ENCODE measurements at regions not wholly inside any gene's neighbourhood (a gene's known extent, or its start where the extent isn't known, plus 50 kb on each side); places are given as distances from the start of the nearest gene placed in this dataset.
"Not testable (repeated sequence)": the region's sequence is repeated elsewhere in the genome, so short reads cannot be mapped to it uniquely, and the experiment has no call there.

DNA sequence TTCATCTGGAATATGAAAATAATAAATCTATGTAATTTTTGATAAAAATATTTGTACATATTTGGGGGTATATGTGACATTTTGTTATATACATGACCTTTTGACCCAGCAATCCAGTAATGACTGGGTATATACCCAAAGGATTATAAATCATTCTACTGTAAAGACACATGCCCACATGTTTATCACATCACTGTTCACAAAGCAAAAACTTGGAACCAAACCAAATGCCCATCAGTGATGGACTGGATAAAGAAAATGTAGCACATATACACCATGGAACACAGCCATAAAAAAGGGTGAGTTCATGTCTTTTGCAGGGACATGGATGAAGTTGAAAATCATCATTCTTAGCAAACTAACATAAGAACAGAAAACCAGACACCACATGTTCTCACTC is 472.1 kb upstream of the DDX18 start:
- no peak for DNase-seq

- no peak for DNase-seq
These were observed 464.8 kb upstream of the DDX18 start for GRCh38 chr2:117349687-117350086.

DNA sequence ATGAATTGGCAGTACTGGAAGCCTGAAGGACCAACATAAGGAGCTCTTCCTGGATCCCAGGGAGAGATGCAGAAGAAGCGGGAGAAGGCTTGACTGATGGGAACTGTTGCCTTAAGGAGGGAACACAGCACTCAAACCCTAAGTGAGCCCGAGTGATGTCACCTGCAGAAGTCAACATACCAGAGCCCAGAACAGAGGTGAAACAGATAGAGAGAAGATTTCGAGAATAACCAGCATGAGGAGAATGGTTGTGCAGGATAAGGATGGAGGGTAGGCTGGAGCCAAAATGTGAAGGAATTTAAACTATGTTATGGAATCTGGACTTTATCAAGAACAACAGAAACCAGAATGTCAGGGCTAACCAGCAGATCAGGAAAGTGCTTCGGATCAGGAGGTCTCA is 463.1 kb upstream of the DDX18 start:
- no peak for DNase-seq

GRCh38 chr2:117359266-117359914 is 455.1 kb upstream of the DDX18 start:
- DNase-seq = peak in 1 of 58 donors; percentile 24

DNA sequence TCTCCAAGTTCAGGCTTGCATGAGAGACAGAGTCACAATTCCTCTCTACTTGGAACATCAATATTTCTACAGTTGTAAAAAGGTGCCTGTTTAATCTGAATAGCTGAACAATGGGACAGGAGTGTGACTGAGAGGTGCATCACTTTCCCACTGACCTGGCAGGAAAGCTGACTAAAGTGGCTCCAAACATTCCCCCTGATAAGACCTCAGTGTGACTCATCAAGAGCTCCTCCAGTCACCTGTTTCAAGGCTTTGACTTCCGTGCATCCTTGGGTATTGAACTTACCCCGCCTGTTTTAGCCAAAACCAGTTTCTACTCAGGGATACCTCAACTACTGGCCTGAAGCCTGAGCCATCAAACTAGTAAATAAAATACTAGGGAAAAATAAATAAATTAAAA is 453.9 kb upstream of the DDX18 start:
- DNase-seq = no peak

DNA sequence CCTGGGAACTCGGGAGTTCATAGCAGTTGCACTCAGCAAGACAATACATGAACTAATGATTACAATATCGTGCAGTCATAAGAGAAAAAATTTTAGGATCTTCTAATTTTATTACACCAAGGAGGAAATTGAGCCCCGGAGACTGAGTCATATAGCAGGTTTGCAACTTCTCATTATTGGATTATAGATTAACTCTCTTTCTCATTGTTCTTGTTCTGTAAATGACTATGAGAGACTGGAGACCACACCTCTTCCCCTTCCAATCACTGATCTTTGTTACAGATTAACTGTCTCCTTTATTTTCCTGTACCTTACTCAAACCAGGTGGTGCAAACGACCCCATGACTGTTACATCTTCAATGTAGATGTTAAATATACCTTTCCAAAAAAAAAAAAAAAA is 435.8 kb upstream of the DDX18 start:
- DNase-seq = no peak

DNA sequence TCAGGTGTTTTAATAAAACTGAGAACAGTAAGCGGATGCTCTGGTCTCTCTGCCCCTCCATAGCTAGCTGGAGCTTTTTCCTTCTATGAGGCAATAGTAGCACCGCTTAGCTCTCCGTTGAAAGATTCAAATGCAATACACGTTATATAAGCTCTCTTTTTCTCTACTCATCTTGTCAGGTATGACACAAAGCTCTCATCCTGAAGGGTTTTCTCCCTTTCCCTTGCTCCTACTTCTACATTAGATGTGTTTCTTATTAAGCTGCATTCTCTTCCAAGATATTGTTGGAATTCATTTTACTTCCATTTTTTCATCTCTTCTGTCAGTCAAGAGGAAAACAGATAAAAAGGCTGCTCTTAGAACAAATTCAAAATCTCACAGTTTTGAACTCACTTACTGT is 434.6 kb upstream of the DDX18 start:
- DNase-seq = no peak

GRCh38 chr2:117383997-117384396 is 430.5 kb upstream of the DDX18 start:
- not testable (repeated sequence) for DNase-seq

DNA sequence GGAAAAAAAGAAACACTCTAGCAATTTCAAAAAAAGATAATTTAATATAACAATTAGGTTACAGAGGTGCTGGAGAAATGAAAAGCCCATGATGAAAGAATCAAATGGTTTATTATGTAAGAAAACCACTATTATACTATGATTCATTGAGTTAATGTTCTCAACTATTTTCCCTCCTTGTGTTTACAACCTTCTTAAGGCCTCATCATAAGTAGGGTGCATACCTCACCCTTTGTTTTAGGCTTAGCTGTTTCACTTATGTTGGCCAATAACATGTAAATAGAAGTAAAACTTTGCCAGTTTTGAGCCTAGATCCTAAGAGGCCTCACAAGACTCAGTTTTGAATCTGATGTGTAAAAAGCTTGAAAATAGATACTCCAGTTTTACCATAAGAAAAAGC is 418.3 kb upstream of the DDX18 start:
- DNase-seq = no peak

DNA sequence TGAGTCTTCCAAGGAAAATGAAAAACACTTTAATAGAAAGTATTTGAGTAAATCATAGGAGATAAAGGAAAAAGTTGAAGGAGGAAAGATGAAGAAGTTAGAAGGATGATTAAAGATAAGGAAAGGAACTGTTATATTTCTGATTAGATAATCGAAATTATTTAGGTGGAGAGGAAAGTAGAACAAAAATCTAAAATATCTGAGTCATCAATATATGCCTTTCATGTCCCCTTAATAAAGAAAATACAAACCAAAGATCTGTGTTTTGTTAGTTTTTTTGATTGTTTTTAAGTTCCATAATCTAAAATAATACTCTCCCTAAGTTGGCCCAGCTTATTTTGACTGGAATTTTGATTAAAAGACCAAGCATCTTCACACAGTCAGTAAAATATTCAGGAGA is 412.9 kb upstream of the DDX18 start:
- no peak for DNase-seq

GRCh38 chr2:117406443-117406842 is 408.0 kb upstream of the DDX18 start:
- no peak for DNase-seq

GRCh38 chr2:117407746-117408145 is 406.7 kb upstream of the DDX18 start:
- no peak for DNase-seq

DNA sequence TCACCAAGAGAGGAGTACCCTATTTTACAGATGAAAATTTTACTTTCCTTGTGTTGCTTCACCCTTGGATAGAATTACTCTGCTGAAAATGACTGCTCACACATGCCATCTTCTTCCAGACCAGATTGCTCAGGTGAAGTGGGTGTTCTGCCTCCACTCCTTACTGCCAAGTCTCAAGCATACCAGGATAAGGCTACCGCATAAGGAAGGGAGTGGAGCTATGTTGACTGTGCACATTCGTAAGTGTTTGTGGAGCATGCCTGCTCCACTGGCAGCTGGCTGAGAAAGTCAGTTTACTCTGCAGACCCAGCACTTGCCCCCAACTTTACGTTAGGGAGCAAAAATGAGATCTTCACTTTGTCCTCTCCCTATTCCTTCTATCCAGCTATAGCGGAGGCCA is 405.0 kb upstream of the DDX18 start:
- no peak for DNase-seq

- no peak for DNase-seq
These were observed 402.5 kb upstream of the DDX18 start for GRCh38 chr2:117411983-117412382.

DNA sequence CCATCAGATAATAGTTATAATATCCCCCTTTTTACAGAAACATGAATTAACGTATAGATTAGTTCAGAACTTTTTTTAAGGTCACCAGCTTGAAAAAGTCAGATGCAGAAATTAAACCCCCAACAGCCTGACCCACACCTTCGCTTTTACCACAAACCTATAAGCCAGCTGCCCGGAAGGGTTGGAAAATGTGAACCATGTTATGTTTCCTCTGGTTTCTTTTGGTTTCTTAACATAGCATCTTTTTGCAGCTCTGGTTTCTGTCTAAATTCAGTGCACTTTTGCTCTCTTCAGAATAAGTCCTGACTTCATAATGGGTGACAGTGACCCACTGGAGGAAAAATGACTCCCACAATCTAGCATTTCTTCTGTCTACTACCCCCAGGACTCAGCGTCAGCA is 381.7 kb upstream of the DDX18 start:
- no peak for DNase-seq

GRCh38 chr2:117436697-117437096 is 377.8 kb upstream of the DDX18 start:
- DNase-seq = no peak

DNA sequence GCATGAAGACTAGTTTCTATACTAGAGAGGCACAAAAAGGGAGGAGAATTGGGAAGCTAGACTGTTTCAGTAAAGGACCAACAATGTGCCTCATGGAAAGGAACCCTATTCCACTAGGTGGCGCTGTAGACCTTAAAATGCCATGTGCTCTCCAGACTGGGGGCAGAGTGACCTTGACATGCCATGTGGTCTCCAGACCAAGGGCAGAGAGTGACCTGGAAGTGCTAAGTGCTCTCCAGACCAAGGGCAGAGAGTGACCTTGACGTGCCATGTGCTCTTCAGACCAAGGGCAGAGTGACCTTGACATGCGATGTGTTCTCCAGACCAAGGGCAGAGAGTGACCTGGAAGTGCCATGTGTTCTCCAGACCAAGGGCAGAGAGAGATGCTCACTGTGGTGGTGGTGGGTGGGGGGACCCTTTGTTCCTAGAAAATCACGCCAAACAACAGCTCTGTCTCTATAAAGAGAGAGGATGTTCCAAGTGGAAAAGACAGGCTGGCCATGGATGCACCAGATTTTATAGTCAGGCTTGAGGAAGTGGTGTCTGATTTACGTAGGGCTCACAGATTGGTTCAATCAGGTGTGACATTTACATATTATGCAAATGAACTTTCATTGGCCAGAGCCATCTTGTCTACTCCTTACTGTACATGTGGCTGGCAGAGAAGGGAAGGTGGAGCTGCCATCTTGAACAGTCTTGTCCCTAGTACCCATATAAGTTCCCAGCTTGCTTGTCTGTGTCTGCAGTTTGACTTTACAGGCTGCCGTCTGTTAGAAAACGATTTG is 344.0 kb upstream of the DDX18 start:
- DNase-seq = peak in 9 of 58 donors; percentile 1 to 40 (median 5)

DNA sequence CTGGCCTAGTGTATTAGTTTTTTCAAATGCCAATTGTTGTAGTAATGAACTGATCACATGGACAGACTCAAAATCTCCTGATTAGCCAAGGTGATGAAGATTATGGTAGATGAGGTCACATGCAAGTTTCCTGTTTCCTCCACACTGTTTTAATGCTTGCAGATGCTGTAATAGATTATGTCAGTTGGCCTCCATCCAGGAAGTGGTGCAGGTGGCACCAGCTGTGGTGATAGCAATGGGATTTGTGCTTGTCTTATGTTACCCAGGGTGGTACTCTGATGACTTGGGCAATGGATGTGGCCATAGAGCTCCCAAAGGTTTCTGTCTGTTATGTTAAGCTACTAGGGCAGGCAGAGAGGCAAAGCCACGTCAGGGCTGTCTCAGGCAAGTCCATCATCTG is 332.9 kb upstream of the DDX18 start:
- no peak for DNase-seq

- peak in 14 of 58 donors; percentile 0 to 64 (median 9) for DNase-seq
These were observed 328.9 kb upstream of the DDX18 start for GRCh38 chr2:117485588-117485987.

DNA sequence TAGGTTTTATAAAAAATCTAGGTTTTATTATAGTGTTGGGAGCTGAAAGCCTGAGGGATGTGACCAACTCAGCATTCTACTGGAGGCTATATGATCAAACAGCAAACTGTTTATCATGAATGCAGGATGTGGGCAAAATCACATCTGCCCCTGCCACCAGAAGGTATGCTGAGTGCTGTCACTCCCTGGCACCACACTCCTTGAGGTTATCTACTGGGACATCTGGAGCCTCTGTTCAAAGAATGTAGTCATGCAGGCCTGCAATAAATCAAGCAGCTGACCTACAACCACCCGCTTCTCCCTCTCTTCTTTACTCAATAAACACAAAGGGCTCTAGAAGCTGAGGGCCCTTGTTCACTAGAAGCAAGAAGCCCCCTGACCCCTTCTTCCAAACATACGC is 328.4 kb upstream of the DDX18 start:
- no peak for DNase-seq

DNA sequence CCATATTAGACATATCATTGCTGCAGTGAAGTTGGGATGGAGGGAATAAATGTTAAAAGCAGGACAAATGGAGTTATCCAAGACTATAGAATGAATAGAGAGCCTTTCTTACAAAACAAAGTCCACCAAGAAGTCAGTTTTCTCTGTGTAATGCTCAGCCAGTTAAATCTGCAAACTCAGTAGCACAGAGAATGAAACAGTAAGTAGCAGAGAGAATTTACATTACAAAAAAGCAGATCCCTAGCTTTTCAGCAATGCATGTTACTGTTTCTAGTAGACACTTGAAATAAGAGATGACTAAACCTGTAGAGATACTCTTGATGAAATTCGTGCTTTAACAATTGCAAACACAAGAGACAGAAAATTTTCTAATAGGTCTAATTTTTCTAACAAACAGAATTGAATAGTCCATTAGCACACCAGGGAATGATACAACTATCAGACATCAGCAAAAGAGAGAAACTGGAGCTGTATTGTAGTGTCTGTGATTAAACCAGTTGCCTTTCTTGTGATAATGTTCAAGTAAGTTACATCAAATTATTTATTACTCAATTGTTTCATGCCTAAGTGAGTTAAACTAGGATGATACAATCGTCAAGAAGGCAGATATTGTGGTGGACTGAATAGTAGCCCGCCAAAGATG is 322.2 kb upstream of the DDX18 start:
- DNase-seq = no peak

DNA sequence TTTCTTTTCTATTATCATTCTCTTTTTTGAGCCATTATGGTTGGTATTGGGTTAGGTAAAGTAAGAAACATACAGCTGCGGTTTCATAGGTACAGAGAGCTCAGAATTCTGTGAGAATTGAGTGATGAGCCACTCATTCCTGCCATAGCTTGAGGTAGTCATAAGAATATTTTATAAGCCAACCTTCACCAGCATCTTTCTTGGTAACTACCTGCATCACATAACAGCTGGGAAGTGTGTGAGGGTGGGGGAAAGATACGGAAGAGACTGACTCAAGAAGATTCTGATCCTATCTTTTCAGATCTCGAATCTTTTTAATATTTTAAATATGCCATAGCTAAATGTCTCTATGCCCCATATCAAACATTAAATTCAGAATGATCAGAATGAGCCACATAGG is 313.8 kb upstream of the DDX18 start:
- no peak for DNase-seq

- DNase-seq = no peak
These were observed 312.4 kb upstream of the DDX18 start for GRCh38 chr2:117502121-117502520.
